ENCODE measurements at regions not wholly inside any gene's neighbourhood (a gene's known extent, or its start where the extent isn't known, plus 50 kb on each side); places are given as distances from the start of the nearest gene placed in this dataset.
"Not testable (repeated sequence)": the region's sequence is repeated elsewhere in the genome, so short reads cannot be mapped to it uniquely, and the experiment has no call there.

DNA sequence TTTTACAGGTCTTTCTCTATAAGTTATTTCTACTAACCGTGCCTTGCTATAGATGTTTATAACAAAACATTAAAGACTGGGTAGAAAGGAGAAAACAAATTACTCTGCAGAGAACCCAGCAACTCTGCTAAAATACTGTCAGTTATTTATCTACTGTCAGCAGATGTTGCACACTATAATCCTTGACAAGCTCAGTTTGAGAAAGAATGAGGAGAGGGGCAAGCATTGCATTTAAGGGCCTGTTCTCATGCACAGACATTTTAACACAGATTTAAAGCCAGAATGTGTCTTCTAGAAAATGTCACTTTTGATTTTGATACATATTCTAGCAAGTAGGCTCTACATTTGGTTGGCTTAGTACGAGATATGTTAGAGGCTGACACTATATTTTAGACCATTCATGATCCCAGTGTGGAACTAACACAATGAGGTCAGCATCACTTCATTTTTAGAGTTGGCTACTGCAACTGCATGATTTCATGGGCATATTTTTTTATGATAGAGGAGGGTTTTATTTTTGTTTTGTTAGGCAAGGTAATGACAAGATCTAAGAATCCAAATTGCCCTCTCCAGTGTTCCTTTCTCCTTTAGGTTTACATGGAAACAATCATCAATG, 516.4 kb downstream of the ZEB2 start:
- Mint-ChIP-seq H3K4me1 (no peaks in the 10 kb centered on the region), H3K9me3 (no peaks in the 10 kb centered on the region), H3K4me3 (no peak overlapping the region), H3K36me3 (no peaks in the 10 kb centered on the region), H3K27me3 (ENCODE audit: low read depth in 2 of 2) (no peaks in the 10 kb centered on the region), H3K27ac (no peak overlapping the region)
- TF ChIP-seq, protein P1, sequence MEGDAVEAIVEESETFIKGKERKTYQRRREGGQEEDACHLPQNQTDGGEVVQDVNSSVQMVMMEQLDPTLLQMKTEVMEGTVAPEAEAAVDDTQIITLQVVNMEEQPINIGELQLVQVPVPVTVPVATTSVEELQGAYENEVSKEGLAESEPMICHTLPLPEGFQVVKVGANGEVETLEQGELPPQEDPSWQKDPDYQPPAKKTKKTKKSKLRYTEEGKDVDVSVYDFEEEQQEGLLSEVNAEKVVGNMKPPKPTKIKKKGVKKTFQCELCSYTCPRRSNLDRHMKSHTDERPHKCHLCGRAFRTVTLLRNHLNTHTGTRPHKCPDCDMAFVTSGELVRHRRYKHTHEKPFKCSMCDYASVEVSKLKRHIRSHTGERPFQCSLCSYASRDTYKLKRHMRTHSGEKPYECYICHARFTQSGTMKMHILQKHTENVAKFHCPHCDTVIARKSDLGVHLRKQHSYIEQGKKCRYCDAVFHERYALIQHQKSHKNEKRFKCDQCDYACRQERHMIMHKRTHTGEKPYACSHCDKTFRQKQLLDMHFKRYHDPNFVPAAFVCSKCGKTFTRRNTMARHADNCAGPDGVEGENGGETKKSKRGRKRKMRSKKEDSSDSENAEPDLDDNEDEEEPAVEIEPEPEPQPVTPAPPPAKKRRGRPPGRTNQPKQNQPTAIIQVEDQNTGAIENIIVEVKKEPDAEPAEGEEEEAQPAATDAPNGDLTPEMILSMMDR (IDR thresholded peaks at IDR 0.05), result no peak
- 90% methylated on average over 1 of the region's 2 CpGs for WGBS (ENCODE audit: insufficient coverage)
- H3K27ac ChIP-seq (ENCODE audit: low read length), result no peak overlapping the region
- intact Hi-C loops (cut with micrococcal nuclease), result no loop called here
- H3K36me3 ChIP-seq (ENCODE audit: control insufficient read depth, insufficient read depth, low read length), result peaks cover 4% of the 10 kb centered on the region
- no peaks in the 10 kb centered on the region for H3K4me1 ChIP-seq (ENCODE audit: control insufficient read depth, insufficient read depth, low read length)
- DNase-seq (no peak), ATAC-seq (no peak)
- no peaks in the 10 kb centered on the region for H3K9me3 ChIP-seq (ENCODE audit: control insufficient read depth, insufficient read depth, low read length)
- H3K27me3 ChIP-seq (ENCODE audit: control insufficient read depth, insufficient read depth, low read length), result no peaks in the 10 kb centered on the region
- H3K4me3 ChIP-seq (ENCODE audit: low read length), result no peak overlapping the region

DNA sequence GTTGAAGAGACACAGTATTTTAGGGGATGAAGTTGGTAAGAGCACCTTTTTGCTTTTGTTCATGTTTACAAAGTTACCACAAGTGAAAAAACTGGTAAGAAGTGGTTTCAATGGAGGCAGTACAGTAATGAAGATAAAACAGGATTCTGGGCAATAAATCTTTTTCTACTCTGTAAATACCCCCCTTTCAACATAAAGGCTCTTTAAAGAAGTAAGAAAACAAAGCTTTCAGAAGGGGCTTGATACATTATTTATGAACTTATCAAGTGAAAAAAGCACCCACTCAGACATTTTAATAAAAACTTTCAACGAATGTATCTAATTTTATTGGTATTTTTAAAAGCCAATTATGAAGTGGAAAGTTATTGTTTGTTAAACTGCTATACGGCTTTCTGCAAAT, 522.9 kb downstream of the ZEB2 start:
- Mint-ChIP-seq H3K4me1 (peaks cover 0 to 5% of the 10 kb centered on the region in 2 donors), H3K27me3 (ENCODE audit: low read depth in 2 of 2) (no peaks in the 10 kb centered on the region), H3K27ac (no peak overlapping the region), H3K36me3 (no peaks in the 10 kb centered on the region), H3K4me3 (no peak overlapping the region), H3K9me3 (no peaks in the 10 kb centered on the region)
- no peak overlapping the region for H3K4me3 ChIP-seq (ENCODE audit: low read length)
- H3K27ac ChIP-seq (ENCODE audit: low read length), result no peak overlapping the region
- no peaks in the 10 kb centered on the region for H3K36me3 ChIP-seq (ENCODE audit: control insufficient read depth, insufficient read depth, low read length)
- no peaks in the 10 kb centered on the region for H3K27me3 ChIP-seq (ENCODE audit: control insufficient read depth, insufficient read depth, low read length)
- TF ChIP-seq, protein P1 (IDR thresholded peaks at IDR 0.05), result no peak
- intact Hi-C loops (cut with micrococcal nuclease), result no loop called here
- no peak for DNase-seq
- no peaks in the 10 kb centered on the region for H3K4me1 ChIP-seq (ENCODE audit: control insufficient read depth, insufficient read depth, low read length)
- WGBS (ENCODE audit: insufficient coverage), result no CpG with 5 or more reads among the region's 2 CpGs
- ATAC-seq, result no peak
- no peaks in the 10 kb centered on the region for H3K9me3 ChIP-seq (ENCODE audit: control insufficient read depth, insufficient read depth, low read length)

DNA sequence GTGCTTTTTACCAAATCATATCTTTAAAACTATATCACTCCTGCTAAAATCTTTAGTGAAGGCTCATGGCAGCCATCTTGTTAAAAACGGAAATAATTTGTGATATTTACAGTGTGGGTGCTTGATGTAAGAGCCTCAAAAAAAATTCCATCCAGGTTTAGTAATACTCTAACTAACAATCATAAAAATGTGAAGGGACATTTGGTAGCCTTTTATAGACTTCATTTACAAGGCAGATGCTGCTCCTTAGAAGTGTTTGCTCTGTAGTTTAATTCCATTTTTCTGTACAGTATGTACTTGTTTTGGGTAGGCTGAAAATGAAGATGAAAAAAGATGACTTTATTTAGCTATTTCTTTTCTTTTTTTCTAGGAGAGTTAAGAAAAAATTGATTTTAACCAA, 525.0 kb downstream of the ZEB2 start:
- Histone ChIP-seq H3K27ac (ENCODE audit: low read length) (no peak overlapping the region), H3K36me3 (ENCODE audit: control insufficient read depth, insufficient read depth, low read length) (no peaks in the 10 kb centered on the region), H3K4me1 (ENCODE audit: control insufficient read depth, insufficient read depth, low read length) (no peaks in the 10 kb centered on the region), H3K9me3 (ENCODE audit: control insufficient read depth, insufficient read depth, low read length) (no peaks in the 10 kb centered on the region), H3K27me3 (ENCODE audit: control insufficient read depth, insufficient read depth, low read length) (no peaks in the 10 kb centered on the region), H3K4me3 (ENCODE audit: low read length) (no peak overlapping the region)
- no peaks in the 10 kb centered on the region for H3K36me3 Mint-ChIP-seq
- TF ChIP-seq, protein P1 (IDR thresholded peaks at IDR 0.05), result no peak
- ATAC-seq (no peak), DNase-seq (no peak)
- intact Hi-C loops (cut with micrococcal nuclease), result no loop called here
- no CpG with 5 or more reads among the region's 1 CpG for WGBS (ENCODE audit: insufficient coverage)
- no peaks in the 10 kb centered on the region for H3K9me3 Mint-ChIP-seq
- peaks cover 0 to 5% of the 10 kb centered on the region in 2 donors for H3K4me1 Mint-ChIP-seq
- H3K27ac Mint-ChIP-seq, result no peak overlapping the region
- no peak overlapping the region for H3K4me3 Mint-ChIP-seq
- H3K27me3 Mint-ChIP-seq (ENCODE audit: low read depth in 2 of 2), result no peaks in the 10 kb centered on the region

DNA sequence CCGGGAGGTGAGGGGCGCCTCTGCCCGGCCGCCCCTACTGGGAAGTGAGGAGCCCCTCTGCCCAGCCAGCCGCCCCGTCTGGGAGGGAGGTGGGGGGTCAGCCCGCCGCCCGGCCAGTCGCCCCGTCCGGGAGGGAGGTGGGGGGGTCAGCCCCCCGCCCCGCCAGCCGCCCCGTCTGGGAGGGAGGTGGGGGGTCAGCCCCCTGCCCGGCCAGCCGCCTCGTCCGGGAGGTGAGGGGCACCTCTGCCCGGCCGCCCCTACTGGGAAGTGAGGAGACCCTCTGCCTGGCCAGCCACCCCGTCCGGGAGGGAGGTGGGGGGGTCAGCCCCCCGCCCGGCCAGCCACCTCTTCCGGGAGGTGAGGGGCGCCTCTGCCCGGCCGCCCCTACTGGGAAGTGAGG, 528.3 kb downstream of the ZEB2 start:
- 98% methylated on average over 29 of the region's 30 CpGs for WGBS (ENCODE audit: insufficient coverage)
- H3K27ac Mint-ChIP-seq; H3K27me3 ChIP-seq (ENCODE audit: control insufficient read depth, insufficient read depth, low read length); H3K4me1 ChIP-seq (ENCODE audit: control insufficient read depth, insufficient read depth, low read length); H3K9me3 ChIP-seq (ENCODE audit: control insufficient read depth, insufficient read depth, low read length); H3K4me3 Mint-ChIP-seq; H3K27ac ChIP-seq (ENCODE audit: low read length); ATAC-seq; DNase-seq; H3K4me1 Mint-ChIP-seq; H3K36me3 ChIP-seq (ENCODE audit: control insufficient read depth, insufficient read depth, low read length); intact Hi-C loops (cut with micrococcal nuclease); H3K36me3 Mint-ChIP-seq; H3K27me3 Mint-ChIP-seq (ENCODE audit: low read depth in 2 of 2); H3K9me3 Mint-ChIP-seq; H3K4me3 ChIP-seq (ENCODE audit: low read length): not testable (repeated sequence)

All from natural killer cell (primary cell).